Osteoblast (primary cell): ENCODE measurements at regions not wholly inside any gene's neighbourhood (a gene's known extent, or its start where the extent isn't known, plus 50 kb on each side); places are given as distances from the start of the nearest gene placed in this dataset.

Experiments used
- DNase-seq: peaks from one replicate; pipeline ENCODE4 v3.0.0; 2011; ENCODE audit warnings: low spot score, mixed read lengths; ENCODE audit not compliant: insufficient read length; ENCODE audit errors: missing footprints
- H2AFZ ChIP-seq: 2 replicates; pipeline ENCODE4 v1.6.0; 2011; ENCODE audit warnings: mild to moderate bottlenecking, low read length
- H3K27ac ChIP-seq: 2 replicates; pipeline ENCODE4 v1.5.1; 2011; ENCODE audit warnings: mild to moderate bottlenecking, low read depth, low read length, moderate library complexity
- H3K27me3 ChIP-seq: 2 replicates; pipeline ENCODE4 v1.6.0; 2012; ENCODE audit warnings: mild to moderate bottlenecking, control low read depth, inconsistent platforms, low read length, moderate library complexity; ENCODE audit not compliant: insufficient read depth
- H3K36me3 ChIP-seq: 2 replicates; pipeline ENCODE4 v1.5.1; 2011; ENCODE audit warnings: mild to moderate bottlenecking, low read length, control low read depth, moderate library complexity; ENCODE audit not compliant: insufficient read depth
- H3K4me1 ChIP-seq: 2 replicates; pipeline ENCODE4 v1.5.1; 2011; ENCODE audit warnings: mild to moderate bottlenecking, low read length, control low read depth, moderate library complexity; ENCODE audit not compliant: insufficient read depth
- H3K4me2 ChIP-seq: 2 replicates; pipeline ENCODE4 v1.6.0; 2011; ENCODE audit warnings: mild to moderate bottlenecking, low read length; ENCODE audit not compliant: insufficient read depth
- H3K4me3 ChIP-seq: fragments of 200-600 bp; sonication (generic); 3 replicates; pipeline ENCODE4 v1.5.1; 2012; ENCODE audit warnings: mild to moderate bottlenecking, low read length, inconsistent platforms; ENCODE audit not compliant: insufficient read depth
- H3K79me2 ChIP-seq: 2 replicates; pipeline ENCODE4 v1.6.0; 2012; ENCODE audit warnings: mild to moderate bottlenecking, low read length, control low read depth, inconsistent platforms; ENCODE audit not compliant: insufficient read depth
- H3K9me3 ChIP-seq: 2 replicates; pipeline ENCODE4 v1.5.1; 2011; ENCODE audit warnings: low read depth, low read length, control low read depth
- H4K20me1 ChIP-seq: 2 replicates; pipeline ENCODE4 v1.6.0; 2012; ENCODE audit warnings: mild to moderate bottlenecking, low read length, control low read depth; ENCODE audit not compliant: insufficient read depth
- CTCF ChIP-seq: IDR thresholded peaks from 2 replicates; pipeline ENCODE4 v1.5.1; 2011; ENCODE audit warnings: mild to moderate bottlenecking, low read depth, low read length, moderate library complexity; ENCODE audit errors: extremely low read depth

GRCh38 chr18:78688249-78688648 lies 291.4 kb upstream of the SALL3 start:
- H3K4me3 ChIP-seq = no peak overlapping the region
- H3K9me3 ChIP-seq = no peaks in the 10 kb centered on the region
- no peaks in the 10 kb centered on the region for H3K36me3 ChIP-seq
- no peaks in the 10 kb centered on the region for H3K27me3 ChIP-seq
- H2AFZ ChIP-seq = no peak overlapping the region
- H3K79me2 ChIP-seq = no peaks in the 10 kb centered on the region
- no peaks in the 10 kb centered on the region for H3K4me1 ChIP-seq
- TF ChIP-seq CTCF = no peak
- H4K20me1 ChIP-seq = no peaks in the 10 kb centered on the region
- no peak overlapping the region for H3K4me2 ChIP-seq
- peak; percentile 76 for DNase-seq
- no peak overlapping the region for H3K27ac ChIP-seq

GRCh38 chr18:78688916-78689315 lies 290.7 kb upstream of the SALL3 start:
- no peak for TF ChIP-seq CTCF
- H3K4me3 ChIP-seq = no peak overlapping the region
- no peaks in the 10 kb centered on the region for H3K27me3 ChIP-seq
- peak; percentile 46 for DNase-seq
- no peak overlapping the region for H2AFZ ChIP-seq
- H3K79me2 ChIP-seq = no peaks in the 10 kb centered on the region
- no peak overlapping the region for H3K4me2 ChIP-seq
- H3K27ac ChIP-seq = no peak overlapping the region
- H3K9me3 ChIP-seq = no peaks in the 10 kb centered on the region
- H3K36me3 ChIP-seq = no peaks in the 10 kb centered on the region
- no peaks in the 10 kb centered on the region for H4K20me1 ChIP-seq
- no peaks in the 10 kb centered on the region for H3K4me1 ChIP-seq

GRCh38 chr18:78689606-78690005 lies 290.0 kb upstream of the SALL3 start:
- Histone ChIP-seq H4K20me1 (no peaks in the 10 kb centered on the region), H3K4me3 (no peak overlapping the region), H3K9me3 (no peaks in the 10 kb centered on the region), H3K4me1 (no peaks in the 10 kb centered on the region), H3K27ac (no peak overlapping the region), H2AFZ (no peak overlapping the region), H3K36me3 (no peaks in the 10 kb centered on the region), H3K27me3 (no peaks in the 10 kb centered on the region), H3K79me2 (no peaks in the 10 kb centered on the region), H3K4me2 (no peak overlapping the region)
- peak; percentile 58 for DNase-seq
- no peak for TF ChIP-seq CTCF

- no peaks in the 10 kb centered on the region for H4K20me1 ChIP-seq
- H3K4me3 ChIP-seq = no peak overlapping the region
- H3K27me3 ChIP-seq = no peaks in the 10 kb centered on the region
- no peaks in the 10 kb centered on the region for H3K4me1 ChIP-seq
- no peak overlapping the region for H3K27ac ChIP-seq
- no peaks in the 10 kb centered on the region for H3K79me2 ChIP-seq
- H3K9me3 ChIP-seq = no peaks in the 10 kb centered on the region
- no peaks in the 10 kb centered on the region for H3K36me3 ChIP-seq
- no peak overlapping the region for H2AFZ ChIP-seq
- no peak overlapping the region for H3K4me2 ChIP-seq
- DNase-seq = no peak
- TF ChIP-seq CTCF = no peak
Observed at GRCh38 chr18:78692105-78692504, 287.5 kb upstream of the SALL3 start.
